HEK293T (cell line): ENCODE measurements at regions not wholly inside any gene's neighbourhood (a gene's known extent, or its start where the extent isn't known, plus 50 kb on each side); places are given as distances from the start of the nearest gene placed in this dataset.

Experiments used
- BHLHE40 ChIP-seq: fragments of 450-650 bp; IDR thresholded peaks from 2 replicates; pipeline ENCODE4 v1.6.1; 2016; ENCODE audit warnings: mild to moderate bottlenecking, moderate library complexity, borderline replicate concordance
- ELF4 ChIP-seq: fragments of 450-650 bp; IDR thresholded peaks from 2 replicates; pipeline ENCODE4 v1.6.1; 2017; ENCODE audit warnings: antibody characterized with exemption
- FOXK2 ChIP-seq: fragments of 450-650 bp; IDR thresholded peaks from 2 replicates; pipeline ENCODE4 v1.6.1; 2016; ENCODE audit warnings: mild to moderate bottlenecking
- HDGF ChIP-seq: fragments of 450-650 bp; IDR thresholded peaks from 2 replicates; pipeline ENCODE4 v1.6.1; 2017; ENCODE audit warnings: antibody characterized with exemption, borderline replicate concordance
- L3MBTL2 ChIP-seq: fragments of 450-650 bp; conservative IDR thresholded peaks from 2 replicates; pipeline ENCODE4 v1.6.1; 2016; ENCODE audit warnings: mild to moderate bottlenecking
- NFRKB ChIP-seq: fragments of 450-650 bp; IDR thresholded peaks from 2 replicates; pipeline ENCODE4 v1.6.1; 2016; ENCODE audit warnings: mild to moderate bottlenecking, moderate library complexity
- SUZ12 ChIP-seq: fragments of 450-650 bp; IDR thresholded peaks from 2 replicates; pipeline ENCODE4 v1.6.1; 2016; ENCODE audit warnings: mild to moderate bottlenecking
- TARDBP ChIP-seq: fragments of 450-650 bp; IDR thresholded peaks from 2 replicates; pipeline ENCODE4 v1.6.1; 2016

GRCh38 chr17:14432079-14432478 lies 131.2 kb downstream of the HS3ST3B1 start:
- TF ChIP-seq SUZ12 (no peak), HDGF (no peak), ELF4 (no peak), BHLHE40 (no peak), TARDBP (no peak), FOXK2 (no peak), NFRKB (no peak), L3MBTL2 (no peak)
